Endothelial cell (in vitro differentiated cells): ENCODE measurements at regions not wholly inside any gene's neighbourhood (a gene's known extent, or its start where the extent isn't known, plus 50 kb on each side); places are given as distances from the start of the nearest gene placed in this dataset.

Experiments
- DNase-seq: peaks from one replicate; pipeline ENCODE4 v3.0.0; 2021; ENCODE audit warnings: low spot score
- H3K27ac Mint-ChIP-seq: one replicate; pipeline ENCODE4 v1.8.0; 2021; ENCODE audit warnings: mixed read lengths, inconsistent platforms; ENCODE audit not compliant: unreplicated experiment
- H3K27me3 Mint-ChIP-seq: one replicate; pipeline ENCODE4 v1.8.0; 2021; ENCODE audit warnings: mild to moderate bottlenecking, moderate library complexity, mixed read lengths, inconsistent platforms; ENCODE audit not compliant: unreplicated experiment
- H3K36me3 Mint-ChIP-seq: one replicate; pipeline ENCODE4 v1.8.0; 2021; ENCODE audit warnings: mild to moderate bottlenecking, low read depth, mixed read lengths, inconsistent platforms; ENCODE audit not compliant: unreplicated experiment
- H3K4me1 Mint-ChIP-seq: one replicate; pipeline ENCODE4 v1.8.0; 2021; ENCODE audit warnings: mild to moderate bottlenecking, mixed read lengths, inconsistent platforms; ENCODE audit not compliant: unreplicated experiment
- H3K4me3 Mint-ChIP-seq: one replicate; pipeline ENCODE4 v1.8.0; 2021; ENCODE audit warnings: mild to moderate bottlenecking, mixed read lengths, inconsistent platforms; ENCODE audit not compliant: unreplicated experiment
- H3K9me3 Mint-ChIP-seq: one replicate; pipeline ENCODE4 v1.8.0; 2021; ENCODE audit warnings: mixed read lengths, inconsistent platforms; ENCODE audit not compliant: unreplicated experiment
- TF ChIP-seq, protein P1 (sequence below): fragments of 200-600 bp; sonication (generic); IDR thresholded peaks from one replicate; pipeline ENCODE4 v1.5.0; 2021; ENCODE audit warnings: antibody characterized with exemption; ENCODE audit not compliant: unreplicated experiment

- peaks cover 2% of the 10 kb centered on the region for H3K27me3 Mint-ChIP-seq
- H3K9me3 Mint-ChIP-seq: peaks cover 15% of the 10 kb centered on the region
- DNase-seq: no peak
- TF ChIP-seq, protein P1, sequence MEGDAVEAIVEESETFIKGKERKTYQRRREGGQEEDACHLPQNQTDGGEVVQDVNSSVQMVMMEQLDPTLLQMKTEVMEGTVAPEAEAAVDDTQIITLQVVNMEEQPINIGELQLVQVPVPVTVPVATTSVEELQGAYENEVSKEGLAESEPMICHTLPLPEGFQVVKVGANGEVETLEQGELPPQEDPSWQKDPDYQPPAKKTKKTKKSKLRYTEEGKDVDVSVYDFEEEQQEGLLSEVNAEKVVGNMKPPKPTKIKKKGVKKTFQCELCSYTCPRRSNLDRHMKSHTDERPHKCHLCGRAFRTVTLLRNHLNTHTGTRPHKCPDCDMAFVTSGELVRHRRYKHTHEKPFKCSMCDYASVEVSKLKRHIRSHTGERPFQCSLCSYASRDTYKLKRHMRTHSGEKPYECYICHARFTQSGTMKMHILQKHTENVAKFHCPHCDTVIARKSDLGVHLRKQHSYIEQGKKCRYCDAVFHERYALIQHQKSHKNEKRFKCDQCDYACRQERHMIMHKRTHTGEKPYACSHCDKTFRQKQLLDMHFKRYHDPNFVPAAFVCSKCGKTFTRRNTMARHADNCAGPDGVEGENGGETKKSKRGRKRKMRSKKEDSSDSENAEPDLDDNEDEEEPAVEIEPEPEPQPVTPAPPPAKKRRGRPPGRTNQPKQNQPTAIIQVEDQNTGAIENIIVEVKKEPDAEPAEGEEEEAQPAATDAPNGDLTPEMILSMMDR: no peak
- H3K36me3 Mint-ChIP-seq: peaks cover 9% of the 10 kb centered on the region
- H3K4me1 Mint-ChIP-seq: peaks cover 3% of the 10 kb centered on the region
- no peak overlapping the region for H3K27ac Mint-ChIP-seq
- H3K4me3 Mint-ChIP-seq: no peak overlapping the region
Measured at GRCh38 chr4:161256172-161256571, 907.6 kb downstream of the FSTL5 start.

DNA sequence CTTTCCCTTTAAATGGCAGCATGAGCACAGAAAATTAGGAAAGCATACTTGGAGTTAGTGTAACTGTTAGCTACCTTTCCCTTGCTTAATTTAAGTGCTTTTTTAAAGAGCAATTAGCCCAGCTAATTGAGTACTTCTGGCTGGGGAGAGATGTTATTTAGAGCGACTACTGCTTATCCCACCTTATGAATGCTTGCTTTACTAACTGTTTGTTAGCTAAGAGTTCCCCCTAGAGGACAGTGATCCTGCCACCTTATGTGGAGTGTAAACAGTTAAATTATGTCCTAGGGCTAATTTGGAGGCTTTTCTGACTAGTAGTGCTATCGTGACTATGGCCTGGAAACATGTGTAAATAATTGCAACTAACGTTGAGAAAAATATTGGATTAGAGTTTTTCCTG is 909.4 kb downstream of the FSTL5 start:
- H3K9me3 Mint-ChIP-seq: peaks cover 15% of the 10 kb centered on the region
- no peak overlapping the region for H3K4me3 Mint-ChIP-seq
- TF ChIP-seq, protein P1: no peak
- no peak for DNase-seq
- peaks cover 5% of the 10 kb centered on the region for H3K27me3 Mint-ChIP-seq
- H3K4me1 Mint-ChIP-seq: peaks cover 3% of the 10 kb centered on the region
- H3K27ac Mint-ChIP-seq: no peak overlapping the region
- H3K36me3 Mint-ChIP-seq: peaks cover 9% of the 10 kb centered on the region

DNA sequence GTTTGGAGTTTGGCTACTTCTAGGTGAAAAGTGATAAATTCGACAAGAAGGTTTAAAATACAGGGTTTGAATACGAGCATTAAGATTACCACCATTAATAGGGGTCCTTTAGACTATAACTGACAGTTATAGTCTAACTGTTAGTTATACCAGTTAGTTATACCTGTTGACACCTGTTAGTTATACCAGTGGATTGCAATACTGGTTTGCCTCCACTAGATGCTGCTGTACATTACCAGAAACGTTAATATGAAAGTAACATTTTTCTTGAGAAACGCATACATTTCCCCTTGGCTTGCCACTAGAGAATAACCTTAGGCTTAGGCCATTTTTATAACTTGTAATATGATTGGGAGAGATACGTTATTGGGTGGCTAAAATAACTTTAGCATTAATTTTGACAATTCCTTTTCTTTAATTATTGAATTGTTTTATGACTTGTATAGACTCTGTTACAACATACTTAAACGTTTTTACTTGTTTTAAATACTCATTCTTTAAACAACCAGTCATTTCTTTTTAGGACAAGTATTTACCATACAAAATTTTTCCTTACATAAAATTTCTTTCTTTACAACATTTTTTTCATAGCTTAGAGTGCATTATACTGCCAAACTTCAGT is 911.2 kb downstream of the FSTL5 start:
- H3K9me3 Mint-ChIP-seq: peaks cover 15% of the 10 kb centered on the region
- TF ChIP-seq, protein P1: peak; percentile 46
- peaks cover 9% of the 10 kb centered on the region for H3K36me3 Mint-ChIP-seq
- no peak overlapping the region for H3K4me3 Mint-ChIP-seq
- peaks cover 3% of the 10 kb centered on the region for H3K4me1 Mint-ChIP-seq
- H3K27ac Mint-ChIP-seq: no peak overlapping the region
- DNase-seq: no peak
- H3K27me3 Mint-ChIP-seq: peaks cover 5% of the 10 kb centered on the region

DNA sequence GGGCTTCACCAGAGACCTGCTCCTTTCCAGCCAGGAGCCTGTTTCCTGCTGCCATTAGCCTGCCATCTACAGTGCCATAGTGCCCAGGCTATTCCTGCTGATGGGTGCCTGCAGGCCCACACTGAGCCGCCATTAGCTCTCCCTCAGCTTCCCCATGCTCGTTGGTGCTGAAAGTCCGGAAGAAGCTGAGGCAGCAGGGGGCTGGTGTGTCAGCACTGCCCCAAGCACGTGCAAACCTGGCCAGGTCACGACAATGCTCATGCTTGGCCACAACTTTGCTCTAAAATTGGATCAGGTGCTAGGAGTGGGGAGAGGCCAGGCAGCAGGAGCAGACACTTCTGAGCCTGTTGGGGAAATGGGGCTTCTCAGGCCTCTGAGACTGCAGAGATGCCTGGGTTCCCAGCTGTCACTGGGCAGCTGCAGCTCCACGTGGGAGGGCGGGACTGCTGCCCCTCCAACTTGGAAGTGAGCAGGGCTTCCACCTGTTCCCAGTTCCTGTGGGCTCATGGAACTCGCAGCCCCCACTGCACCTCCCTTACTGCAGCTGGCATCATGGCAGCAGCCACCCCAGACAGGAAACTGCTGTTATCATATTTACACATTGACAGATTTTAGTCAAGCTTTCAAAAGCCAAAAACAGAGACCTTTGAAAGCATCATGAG is 913.9 kb downstream of the FSTL5 start:
- no peak for DNase-seq
- H3K27me3 Mint-ChIP-seq: peaks cover 3% of the 10 kb centered on the region
- H3K36me3 Mint-ChIP-seq: no peaks in the 10 kb centered on the region
- H3K4me3 Mint-ChIP-seq: no peak overlapping the region
- no peaks in the 10 kb centered on the region for H3K4me1 Mint-ChIP-seq
- TF ChIP-seq, protein P1: no peak
- no peak overlapping the region for H3K27ac Mint-ChIP-seq
- peaks cover 4% of the 10 kb centered on the region for H3K9me3 Mint-ChIP-seq

- H3K9me3 Mint-ChIP-seq: peaks cover 4% of the 10 kb centered on the region
- no peak overlapping the region for H3K27ac Mint-ChIP-seq
- H3K4me3 Mint-ChIP-seq: no peak overlapping the region
- H3K27me3 Mint-ChIP-seq: peaks cover 3% of the 10 kb centered on the region
- no peaks in the 10 kb centered on the region for H3K36me3 Mint-ChIP-seq
- TF ChIP-seq, protein P1: no peak
- DNase-seq: no peak
- H3K4me1 Mint-ChIP-seq: no peaks in the 10 kb centered on the region
Measured at GRCh38 chr4:161248880-161249279, 914.9 kb downstream of the FSTL5 start.
